ENCODE measurements at regions not wholly inside any gene's neighbourhood (a gene's known extent, or its start where the extent isn't known, plus 50 kb on each side); places are given as distances from the start of the nearest gene placed in this dataset.

DNA sequence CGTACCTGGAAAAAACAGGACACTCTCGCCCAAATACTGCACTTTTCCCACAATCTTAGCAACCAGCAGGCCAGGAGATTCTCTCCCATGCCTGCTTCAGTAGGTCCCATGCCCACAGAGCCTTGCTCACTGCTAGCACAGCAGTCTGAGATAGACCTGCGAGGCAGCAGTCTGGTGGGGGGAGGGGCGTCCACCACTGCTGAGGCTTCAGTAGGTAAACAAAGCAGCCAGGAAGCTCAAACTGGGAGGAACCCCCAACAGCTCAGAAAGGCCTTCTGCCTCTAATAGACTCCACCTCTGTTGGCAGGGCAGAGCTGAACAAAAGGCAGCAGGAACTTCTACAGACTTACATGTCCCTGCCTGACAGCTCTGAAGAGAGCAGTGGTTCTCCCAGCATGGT lies 1202.8 kb upstream of the ACVR2A start:
- H3K27ac ChIP-seq = no peak overlapping the region
- no peak overlapping the region for H3K4me3 ChIP-seq
- no peaks in the 10 kb centered on the region for H3K36me3 ChIP-seq
- WGBS, 3 donors = 78 to 90% (median 83%) methylated on average over 4 of the region's 4 CpGs
- TF ChIP-seq POLR2A (IDR thresholded peaks at IDR 0.05) (no peak), EP300 (IDR thresholded peaks at IDR 0.05) (no peak)
- TF ChIP-seq, protein P1, sequence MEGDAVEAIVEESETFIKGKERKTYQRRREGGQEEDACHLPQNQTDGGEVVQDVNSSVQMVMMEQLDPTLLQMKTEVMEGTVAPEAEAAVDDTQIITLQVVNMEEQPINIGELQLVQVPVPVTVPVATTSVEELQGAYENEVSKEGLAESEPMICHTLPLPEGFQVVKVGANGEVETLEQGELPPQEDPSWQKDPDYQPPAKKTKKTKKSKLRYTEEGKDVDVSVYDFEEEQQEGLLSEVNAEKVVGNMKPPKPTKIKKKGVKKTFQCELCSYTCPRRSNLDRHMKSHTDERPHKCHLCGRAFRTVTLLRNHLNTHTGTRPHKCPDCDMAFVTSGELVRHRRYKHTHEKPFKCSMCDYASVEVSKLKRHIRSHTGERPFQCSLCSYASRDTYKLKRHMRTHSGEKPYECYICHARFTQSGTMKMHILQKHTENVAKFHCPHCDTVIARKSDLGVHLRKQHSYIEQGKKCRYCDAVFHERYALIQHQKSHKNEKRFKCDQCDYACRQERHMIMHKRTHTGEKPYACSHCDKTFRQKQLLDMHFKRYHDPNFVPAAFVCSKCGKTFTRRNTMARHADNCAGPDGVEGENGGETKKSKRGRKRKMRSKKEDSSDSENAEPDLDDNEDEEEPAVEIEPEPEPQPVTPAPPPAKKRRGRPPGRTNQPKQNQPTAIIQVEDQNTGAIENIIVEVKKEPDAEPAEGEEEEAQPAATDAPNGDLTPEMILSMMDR (IDR thresholded peaks at IDR 0.05) = no peak
- intact Hi-C loops (cut with DNase I) = no loop called here
- H3K27me3 ChIP-seq = no peaks in the 10 kb centered on the region
- DNase-seq = no peak
- no peaks in the 10 kb centered on the region for H3K9me3 ChIP-seq
- H3K4me1 ChIP-seq (ENCODE audit: insufficient read depth) = no peaks in the 10 kb centered on the region

GRCh38 chr2:146634230-146635097 lies 1210.4 kb upstream of the ACVR2A start:
- Histone ChIP-seq H3K4me3 (no peak overlapping the region), H3K36me3 (no peaks in the 10 kb centered on the region), H3K27ac (no peak overlapping the region), H3K27me3 (no peaks in the 10 kb centered on the region), H3K9me3 (no peaks in the 10 kb centered on the region), H3K4me1 (ENCODE audit: insufficient read depth) (no peaks in the 10 kb centered on the region)
- TF ChIP-seq POLR2A (IDR thresholded peaks at IDR 0.05) (no peak), EP300 (IDR thresholded peaks at IDR 0.05) (no peak)
- TF ChIP-seq, protein P1 (IDR thresholded peaks at IDR 0.05) = no peak
- no peak for DNase-seq
- intact Hi-C loops (cut with DNase I) = no loop called here
- WGBS, 3 donors = 58 to 64% (median 58%) methylated on average over 8 of the region's 8 CpGs

GRCh38 chr2:146633159-146633558 lies 1211.7 kb upstream of the ACVR2A start:
- H3K27me3 ChIP-seq = no peaks in the 10 kb centered on the region
- no peaks in the 10 kb centered on the region for H3K9me3 ChIP-seq
- H3K4me3 ChIP-seq = no peak overlapping the region
- H3K4me1 ChIP-seq (ENCODE audit: insufficient read depth) = no peaks in the 10 kb centered on the region
- no peak for DNase-seq
- TF ChIP-seq, protein P1 (IDR thresholded peaks at IDR 0.05) = no peak
- TF ChIP-seq EP300 (IDR thresholded peaks at IDR 0.05) = no peak
- no peak for TF ChIP-seq POLR2A (IDR thresholded peaks at IDR 0.05)
- no peaks in the 10 kb centered on the region for H3K36me3 ChIP-seq
- intact Hi-C loops (cut with DNase I) = no loop called here
- H3K27ac ChIP-seq = no peak overlapping the region

DNA sequence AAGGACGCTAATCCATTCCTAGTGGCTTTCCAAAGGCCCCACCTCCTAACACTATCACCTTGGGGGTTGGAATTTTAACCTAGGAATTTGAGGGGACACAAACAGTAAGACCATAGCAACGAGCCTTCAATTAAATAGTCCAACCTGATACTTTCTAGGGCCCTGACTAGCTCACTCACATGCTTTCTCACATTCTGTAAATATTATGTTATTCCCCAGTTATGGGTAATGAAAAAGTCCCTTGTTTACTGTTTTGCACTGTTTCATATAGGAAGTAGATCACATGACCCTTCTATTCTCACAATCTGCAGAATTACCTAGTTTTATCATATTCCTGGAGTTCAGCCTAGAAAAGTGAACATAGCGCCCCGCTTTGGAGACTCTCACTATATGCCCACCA lies 1212.1 kb upstream of the ACVR2A start:
- 88 to 92% (median 90%) methylated on average over 4 of the region's 4 CpGs for WGBS, 3 donors
- no peaks in the 10 kb centered on the region for H3K27me3 ChIP-seq
- H3K9me3 ChIP-seq = no peaks in the 10 kb centered on the region
- H3K4me1 ChIP-seq (ENCODE audit: insufficient read depth) = no peaks in the 10 kb centered on the region
- no peak for DNase-seq
- no peak overlapping the region for H3K4me3 ChIP-seq
- no peaks in the 10 kb centered on the region for H3K36me3 ChIP-seq
- H3K27ac ChIP-seq = no peak overlapping the region
- TF ChIP-seq, protein P1 (IDR thresholded peaks at IDR 0.05) = no peak
- no peak for TF ChIP-seq EP300 (IDR thresholded peaks at IDR 0.05)
- TF ChIP-seq POLR2A (IDR thresholded peaks at IDR 0.05) = no peak
- intact Hi-C loops (cut with DNase I) = no loop called here
